Hypothalamus (tissue), 51 donors: ENCODE measurements at regions not wholly inside any gene's neighbourhood (a gene's known extent, or its start where the extent isn't known, plus 50 kb on each side); places are given as distances from the start of the nearest gene placed in this dataset.

Experiments used
- DNase-seq, 51 donors: peaks; one replicate each; lab custom pipeline; 2025; lab: John Stamatoyannopoulos, UW

DNA sequence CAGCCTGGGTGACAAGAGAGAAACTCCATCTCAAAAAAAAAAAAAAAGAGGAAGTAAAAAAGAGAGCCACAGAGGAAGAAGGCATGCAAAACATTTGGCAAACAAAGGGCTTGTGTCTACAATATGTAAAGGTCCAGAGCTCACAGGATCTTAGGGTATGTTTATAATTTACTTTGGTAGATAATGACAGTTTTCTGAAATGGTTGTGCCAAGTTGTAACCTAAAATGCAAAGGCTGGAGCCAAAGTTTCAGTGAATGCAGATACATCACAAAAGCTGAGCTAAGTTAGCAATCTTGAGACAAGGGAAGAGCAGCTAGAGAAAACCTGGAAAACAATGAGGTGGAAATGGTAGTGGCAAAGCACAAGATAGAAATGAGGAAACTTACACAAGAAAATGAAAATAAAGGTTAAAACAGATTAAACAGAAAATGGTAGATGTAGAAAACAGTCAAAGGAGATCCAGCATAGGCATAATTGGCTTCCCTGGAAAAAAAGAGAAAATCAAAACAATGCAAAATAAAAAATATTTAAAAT lies 77.5 kb upstream of the HK2 start:
- no peak for DNase-seq

DNA sequence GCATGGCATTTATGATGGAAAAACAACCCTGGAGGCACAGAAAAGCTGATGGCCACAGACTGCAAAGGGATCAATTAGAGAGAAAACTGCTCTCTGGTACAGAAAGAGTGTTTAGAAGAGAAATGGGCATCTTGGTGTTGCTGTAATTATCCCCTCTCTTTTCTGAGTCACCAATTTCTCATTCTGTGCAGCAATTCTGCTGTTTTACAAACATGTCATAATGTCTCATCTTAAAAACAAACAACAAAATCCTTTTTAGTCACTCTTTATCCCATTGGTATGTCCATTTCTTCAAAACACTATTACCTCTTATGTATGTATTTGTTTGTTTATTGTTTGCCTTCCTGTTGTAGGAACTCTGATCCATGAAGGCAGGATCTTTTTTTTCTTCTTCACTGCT lies 73.9 kb upstream of the HK2 start:
- DNase-seq, result no peak

- DNase-seq, result peak in 13 of 51 donors; percentile 4 to 34 (median 14)
These were observed 72.9 kb upstream of the HK2 start for GRCh38 chr2:74760875-74761630.

- DNase-seq, result no peak
These were observed 71.1 kb upstream of the HK2 start for GRCh38 chr2:74762789-74763188.

DNA sequence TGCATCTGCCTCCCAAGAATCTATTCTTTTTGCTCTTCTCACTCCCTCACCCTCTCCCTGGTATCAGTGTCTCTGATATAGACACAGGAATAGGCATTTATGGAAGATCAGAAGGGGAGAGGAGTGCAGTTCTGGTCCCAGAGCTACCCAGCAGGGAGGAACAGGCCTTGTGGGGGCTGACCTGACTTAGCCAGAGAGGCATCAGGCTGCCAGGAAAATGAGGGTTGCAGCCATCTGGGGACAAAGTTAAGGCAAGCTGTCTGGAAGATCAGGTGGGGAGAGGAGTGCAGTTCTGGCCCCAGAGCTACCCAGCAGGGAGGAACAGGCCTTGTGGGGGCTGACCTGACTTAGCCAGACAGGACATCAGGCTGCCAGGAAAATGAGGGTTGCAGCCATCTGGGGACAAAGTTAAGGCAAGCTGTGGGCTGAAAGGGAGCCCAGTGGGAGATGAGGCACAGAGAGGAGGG lies 69.9 kb upstream of the HK2 start:
- peak in 8 of 51 donors; percentile 11 to 35 (median 18) for DNase-seq

DNA sequence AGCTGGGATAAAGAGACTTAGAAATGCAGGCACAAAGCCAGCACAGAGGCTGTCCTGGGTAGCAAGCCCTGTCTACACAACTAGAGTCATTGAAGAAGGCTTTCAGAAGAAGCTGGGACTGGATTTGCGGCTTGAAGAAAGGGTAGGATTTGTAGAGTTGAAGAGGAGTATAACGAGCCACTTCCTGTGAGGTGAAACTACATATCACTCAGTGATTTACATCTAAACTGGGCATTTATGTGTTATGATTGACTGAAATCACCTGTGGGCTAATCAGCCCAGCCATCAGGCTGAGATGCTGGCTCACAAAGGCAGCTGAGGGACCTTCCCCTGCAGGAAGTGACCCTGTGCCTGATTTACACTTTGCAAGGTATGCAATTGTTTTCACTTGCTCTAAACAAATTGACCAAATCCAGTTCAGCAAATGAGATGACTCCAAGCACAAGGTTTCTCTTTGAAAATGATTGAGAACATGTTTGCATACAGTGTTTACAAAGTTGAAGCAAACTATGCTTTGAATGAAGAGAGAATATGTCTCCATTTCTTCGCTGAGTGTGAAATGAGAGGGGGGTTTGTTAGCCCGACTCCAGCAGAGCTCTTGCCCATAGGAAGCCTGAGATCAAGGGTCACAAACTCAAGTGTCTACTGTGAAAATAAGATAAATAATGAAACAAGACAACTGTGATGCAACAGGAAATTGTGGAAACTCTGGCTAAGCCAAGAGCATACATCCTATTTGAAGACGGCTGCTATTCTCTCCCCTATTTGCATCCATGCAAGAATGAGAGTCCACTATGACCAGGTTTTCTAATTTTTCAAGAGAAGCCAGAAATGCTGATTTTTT lies 69.3 kb upstream of the HK2 start:
- peak in 1 of 51 donors; percentile 37 for DNase-seq

GRCh38 chr2:74766780-74767179 lies 67.1 kb upstream of the HK2 start:
- no peak for DNase-seq

- DNase-seq, result no peak
These were observed 66.3 kb upstream of the HK2 start for GRCh38 chr2:74767618-74768017.

DNA sequence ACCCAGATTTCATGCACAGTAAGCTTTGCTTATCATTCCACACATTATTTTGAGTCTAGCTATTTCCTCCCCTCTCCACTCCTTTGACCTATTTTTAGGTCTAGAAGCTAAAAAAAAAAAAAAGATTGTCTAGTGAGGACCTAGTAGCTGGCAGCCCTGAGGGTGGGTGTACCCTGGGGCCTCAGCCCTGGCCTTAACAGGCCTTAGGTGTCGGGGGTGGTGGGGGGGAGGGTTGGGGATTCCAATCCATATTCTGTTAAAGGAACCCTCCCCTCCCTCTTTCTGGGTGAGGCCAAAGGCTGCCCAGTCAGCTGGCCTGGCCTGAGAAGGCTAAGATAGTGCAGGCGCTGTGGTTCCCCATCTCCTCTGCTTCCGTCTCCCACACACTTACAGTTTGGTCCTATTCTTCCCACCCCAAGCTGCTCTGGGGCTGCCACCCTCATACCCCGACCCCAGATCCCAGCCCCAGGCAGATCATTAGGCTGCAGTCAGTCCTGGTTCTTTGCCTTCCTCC lies 65.5 kb upstream of the HK2 start:
- no peak for DNase-seq

DNA sequence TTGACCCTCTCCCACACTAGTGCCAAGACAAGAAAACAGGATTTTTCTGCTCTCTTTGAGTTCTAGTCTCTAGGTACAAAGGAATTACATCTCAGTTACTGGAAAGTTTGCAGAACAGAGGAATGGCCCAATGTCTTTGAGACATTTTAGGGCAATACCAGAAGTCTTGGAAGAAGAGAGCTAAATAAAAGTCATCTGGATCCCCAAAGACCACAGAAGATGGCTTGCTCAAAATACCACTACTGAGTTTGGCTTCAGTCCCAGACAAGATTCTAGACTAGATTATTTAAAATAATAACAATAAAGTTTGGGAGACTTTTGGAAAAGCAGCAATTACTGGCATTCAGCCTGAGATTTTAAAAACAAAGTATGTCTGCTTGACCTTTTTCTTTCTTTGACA lies 61.9 kb upstream of the HK2 start:
- DNase-seq, result no peak

GRCh38 chr2:74777161-74777900 lies 56.6 kb upstream of the HK2 start:
- DNase-seq, result no peak

DNA sequence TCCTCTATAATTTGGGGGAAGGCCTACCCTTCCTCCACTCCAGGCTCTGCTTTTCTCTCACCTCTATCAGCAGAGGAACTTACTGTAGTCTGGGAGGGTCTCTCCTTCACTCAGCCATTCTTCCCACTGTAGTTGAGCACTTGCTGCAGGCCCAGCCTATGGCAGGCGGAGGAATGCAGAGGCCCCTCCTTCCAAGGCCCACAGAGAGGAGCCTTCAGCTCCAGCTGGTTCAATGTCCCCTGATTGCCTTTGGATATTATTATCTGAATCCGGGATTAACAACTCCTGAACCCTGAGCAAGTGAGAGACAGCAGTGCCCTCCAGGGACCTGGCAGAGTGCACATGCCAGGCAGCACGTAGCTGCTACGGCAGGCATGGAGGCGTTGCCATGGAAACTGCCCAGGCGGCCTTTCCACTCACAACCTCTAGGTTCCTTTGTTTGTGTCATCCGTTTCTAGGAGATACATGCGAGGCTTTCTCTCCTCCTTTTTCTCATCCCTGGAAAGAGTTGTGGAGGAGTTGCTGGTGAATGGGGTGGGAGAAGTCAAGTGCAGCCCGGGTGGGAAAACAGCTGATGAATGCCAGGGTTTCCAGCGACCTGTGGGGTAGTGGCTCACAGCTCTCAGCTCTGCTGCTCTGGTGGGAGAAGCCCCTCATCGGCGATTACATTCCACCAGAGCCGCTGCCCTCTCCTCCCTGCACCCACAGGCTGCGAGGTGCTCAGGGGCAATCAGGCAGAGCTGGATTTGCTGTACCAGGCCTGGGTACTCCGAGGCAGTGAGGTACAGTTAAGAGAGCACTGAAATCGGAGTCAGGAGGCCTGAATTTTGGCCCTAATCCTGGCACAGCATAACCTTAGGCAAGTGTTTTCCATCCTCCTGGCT lies 55.3 kb upstream of the HK2 start:
- DNase-seq, result peak in 10 of 51 donors; percentile 5 to 30 (median 17)

GRCh38 chr2:74779265-74779558 lies 54.7 kb upstream of the HK2 start:
- DNase-seq, result no peak

DNA sequence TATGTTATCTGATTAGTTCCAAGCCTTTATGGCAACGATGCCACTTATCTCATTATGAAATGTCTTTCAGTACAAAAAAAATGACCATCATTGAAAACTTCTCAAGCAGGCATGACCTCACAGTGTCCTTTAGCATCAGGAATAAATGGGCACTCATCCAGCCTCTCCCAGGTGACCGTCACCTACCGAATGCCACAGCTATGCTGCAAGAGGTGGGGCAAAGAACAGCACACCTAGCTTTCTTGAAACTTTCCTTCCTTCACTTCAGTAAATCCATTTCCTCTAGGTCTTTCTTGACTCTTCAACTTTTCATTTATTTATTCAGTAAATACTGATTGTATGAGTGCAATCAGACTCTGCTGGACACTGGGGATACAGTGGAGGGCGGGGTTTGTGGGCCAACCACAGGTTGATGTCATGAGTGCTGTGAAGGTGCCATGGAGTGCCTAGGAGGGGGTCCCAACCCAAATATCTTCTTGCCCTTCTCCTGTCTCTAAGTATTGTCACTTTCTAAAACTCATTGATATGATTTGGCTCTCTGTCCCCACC lies 54.3 kb upstream of the HK2 start:
- DNase-seq, result no peak
